GM19035 (cell line): ENCODE measurements at regions not wholly inside any gene's neighbourhood (a gene's known extent, or its start where the extent isn't known, plus 50 kb on each side); places are given as distances from the start of the nearest gene placed in this dataset.

Experiments
- ATAC-seq: cut with Tn5 transposase; IDR thresholded peaks from one replicate; pipeline ENCODE4 v1.9.1; 2021; ENCODE audit not compliant: unreplicated experiment

DNA sequence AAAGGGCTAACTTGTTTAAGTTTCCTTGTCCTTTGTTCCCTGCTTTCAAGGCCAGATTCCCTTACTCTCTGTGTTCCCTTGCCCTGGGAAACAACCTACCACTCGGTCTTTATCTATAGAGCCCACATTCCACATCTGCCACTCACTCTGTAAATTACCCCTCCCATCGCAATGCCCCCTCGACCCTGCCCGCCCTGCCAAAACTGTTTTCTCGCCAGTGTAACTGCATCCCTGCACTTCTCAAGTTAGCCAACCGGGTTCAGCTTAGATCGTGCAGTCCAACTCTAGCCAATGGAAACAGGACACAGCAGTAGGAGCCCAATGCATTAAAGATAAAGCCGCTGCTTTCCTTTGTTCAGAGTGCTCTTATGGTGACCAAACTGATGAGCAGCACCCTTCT lies 263.6 kb downstream of the TBL1XR1 start:
- no peak for ATAC-seq

DNA sequence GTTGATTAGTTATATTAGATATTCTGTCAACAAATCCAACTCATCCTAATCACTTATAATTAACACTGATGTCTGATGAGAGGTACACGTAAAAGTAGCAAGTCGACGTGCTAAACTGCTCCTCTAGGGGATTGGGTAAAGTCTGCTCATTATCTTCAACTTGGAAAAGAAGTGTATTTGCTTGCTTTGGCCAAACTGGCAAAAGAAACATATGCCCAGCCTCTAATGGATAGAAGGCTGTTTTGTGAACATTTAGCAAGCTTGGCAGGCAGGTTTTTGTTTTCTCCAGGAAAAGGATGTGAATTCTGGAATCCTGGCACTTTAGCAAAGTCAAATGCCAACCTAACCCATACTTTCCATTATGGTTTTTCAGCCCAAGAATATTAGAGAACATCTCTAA lies 264.8 kb downstream of the TBL1XR1 start:
- ATAC-seq, result no peak

DNA sequence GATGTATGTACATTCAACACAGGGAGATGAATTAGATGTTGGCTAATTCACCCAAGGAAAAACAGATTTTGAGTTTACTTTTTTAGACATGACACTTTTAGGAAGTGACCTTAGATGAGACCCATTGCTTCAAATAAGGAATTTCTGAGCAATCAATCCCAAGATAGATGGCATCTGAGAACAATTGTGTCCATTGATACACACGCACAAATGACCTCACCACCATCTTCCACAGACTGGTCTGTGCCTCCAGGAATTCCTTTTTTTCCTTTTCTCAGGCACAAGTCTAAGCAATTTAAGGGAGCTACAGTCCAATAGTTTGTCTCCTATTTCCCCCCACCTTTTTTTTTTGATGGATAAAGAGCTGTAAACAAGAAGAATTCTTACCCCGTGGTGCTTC lies 265.3 kb downstream of the TBL1XR1 start:
- ATAC-seq, result no peak

DNA sequence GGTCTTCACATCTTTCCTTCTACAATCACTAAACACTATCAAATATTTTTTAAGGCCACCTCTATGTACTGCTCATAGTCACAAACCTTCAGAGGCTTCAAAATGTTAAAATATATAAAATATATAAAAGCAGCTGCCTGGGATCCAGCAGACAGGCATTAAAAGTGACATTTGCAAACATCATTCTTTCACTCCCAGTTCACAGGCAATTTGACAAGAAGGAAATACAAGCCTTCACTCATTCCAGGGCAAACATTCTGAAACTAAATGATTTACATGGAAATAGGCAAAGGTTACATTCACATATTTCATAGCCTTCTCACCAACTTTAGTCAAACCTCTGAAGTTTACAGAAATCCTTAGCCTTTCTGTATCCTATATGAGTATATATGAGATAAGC lies 266.3 kb downstream of the TBL1XR1 start:
- no peak for ATAC-seq

DNA sequence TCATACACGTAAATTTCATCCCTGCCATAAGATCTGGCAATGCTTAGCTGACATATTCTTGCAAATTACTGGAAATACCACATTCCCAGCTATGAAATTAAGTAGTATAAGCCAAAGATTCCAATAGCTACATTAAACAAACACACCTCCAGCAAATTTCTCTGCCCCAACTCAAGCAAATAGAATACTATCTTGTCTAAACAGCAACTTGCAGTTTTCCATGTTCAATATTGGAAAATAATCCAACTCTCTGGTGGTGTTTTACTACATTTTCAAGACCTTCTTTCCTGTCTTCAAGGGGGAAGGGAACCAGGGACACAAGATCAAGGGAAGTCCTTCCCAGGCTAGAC lies 268.7 kb downstream of the TBL1XR1 start:
- no peak for ATAC-seq

DNA sequence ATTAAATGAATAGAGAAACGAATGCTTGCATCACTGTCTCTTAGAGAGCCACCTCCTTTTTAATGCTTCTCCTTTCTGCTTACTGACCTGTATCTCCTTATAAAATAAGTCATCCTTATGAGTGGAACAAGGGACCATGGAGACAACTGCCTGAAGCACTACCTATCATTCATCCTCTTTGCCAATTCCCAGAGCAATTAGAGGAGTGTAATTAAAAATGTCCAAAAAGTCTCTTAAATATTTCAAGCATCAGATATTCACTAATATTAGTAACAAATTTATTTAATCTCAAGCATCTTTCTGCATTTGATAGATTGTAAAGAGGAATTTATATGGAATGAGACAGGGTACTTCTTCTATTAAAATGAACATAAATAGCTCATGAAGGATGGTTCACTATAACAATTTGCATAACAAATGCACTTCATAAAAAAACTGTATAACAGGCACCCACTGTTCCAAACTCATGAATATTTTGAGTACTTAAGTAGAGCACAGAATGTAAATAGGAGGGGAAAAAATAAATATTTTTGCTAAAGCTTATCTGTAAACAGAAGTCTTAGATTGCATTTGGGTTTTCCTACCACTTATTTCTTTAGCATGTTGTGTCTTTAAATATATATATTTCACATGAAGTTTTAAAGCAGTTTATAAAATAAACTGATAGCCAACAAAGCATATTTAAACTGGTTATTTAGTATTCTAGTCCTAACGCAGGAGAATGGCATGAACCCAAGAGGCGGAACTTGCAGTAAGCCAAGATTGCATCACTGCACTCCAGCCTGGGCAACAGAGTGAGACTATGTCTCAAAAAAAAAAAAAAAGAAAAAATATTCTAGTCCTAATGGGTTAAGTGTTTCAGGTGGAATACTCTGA lies 269.3 kb downstream of the TBL1XR1 start:
- no peak for ATAC-seq

DNA sequence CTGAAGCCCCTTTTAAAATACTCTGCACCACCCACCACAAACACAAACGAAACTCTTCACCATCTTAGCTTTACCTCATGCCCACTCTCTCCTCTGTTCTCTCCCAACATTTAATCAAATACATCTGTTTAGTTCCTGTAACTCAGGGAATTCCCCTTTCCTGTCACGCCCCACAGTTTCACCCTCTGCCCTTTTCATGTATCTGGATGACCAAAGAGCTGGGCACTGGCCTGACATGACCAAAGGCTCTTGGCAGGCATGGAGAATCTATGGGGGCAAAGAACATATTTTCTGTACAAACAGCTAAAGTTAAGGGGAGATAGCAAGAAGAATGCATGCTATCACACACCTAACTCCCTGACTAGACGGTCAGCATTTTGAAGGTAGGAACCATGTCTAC lies 270.0 kb downstream of the TBL1XR1 start:
- no peak for ATAC-seq

DNA sequence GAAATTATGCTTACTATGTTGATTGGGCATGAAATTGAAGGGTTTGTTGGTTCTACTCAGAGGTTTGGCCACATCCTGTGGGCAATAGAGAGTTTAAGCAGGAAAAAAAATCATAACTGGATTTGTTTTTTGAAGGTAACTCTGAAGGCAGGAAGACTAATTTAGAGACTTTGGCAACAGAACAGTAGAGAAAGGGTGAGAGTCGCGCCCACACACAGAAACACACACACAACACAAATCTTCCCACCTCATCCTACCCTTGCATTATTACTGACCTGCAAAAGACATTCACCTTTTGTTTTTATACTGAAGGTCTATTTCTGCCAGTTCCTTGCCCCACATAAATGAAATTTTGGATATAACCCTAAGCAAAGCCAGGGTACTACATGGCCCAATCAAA lies 270.6 kb downstream of the TBL1XR1 start:
- no peak for ATAC-seq

DNA sequence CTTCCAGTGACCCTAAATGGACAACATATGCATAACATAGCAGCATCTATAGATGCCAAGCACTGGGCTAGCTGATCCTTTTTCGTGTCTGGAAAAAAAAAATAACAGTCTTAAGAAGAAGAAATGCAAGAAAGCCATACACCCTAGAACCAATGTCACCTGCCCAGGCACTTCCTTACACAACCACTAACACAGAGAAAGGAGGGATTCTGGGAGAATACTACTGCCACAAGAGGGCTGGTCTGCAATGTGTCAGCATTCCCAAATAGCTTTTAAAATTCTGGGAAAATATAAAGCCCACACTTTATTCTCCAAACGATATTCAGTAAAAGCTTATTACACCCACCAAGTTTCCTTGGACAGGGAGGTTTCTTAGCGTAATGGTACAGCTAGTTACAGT lies 271.2 kb downstream of the TBL1XR1 start:
- no peak for ATAC-seq

DNA sequence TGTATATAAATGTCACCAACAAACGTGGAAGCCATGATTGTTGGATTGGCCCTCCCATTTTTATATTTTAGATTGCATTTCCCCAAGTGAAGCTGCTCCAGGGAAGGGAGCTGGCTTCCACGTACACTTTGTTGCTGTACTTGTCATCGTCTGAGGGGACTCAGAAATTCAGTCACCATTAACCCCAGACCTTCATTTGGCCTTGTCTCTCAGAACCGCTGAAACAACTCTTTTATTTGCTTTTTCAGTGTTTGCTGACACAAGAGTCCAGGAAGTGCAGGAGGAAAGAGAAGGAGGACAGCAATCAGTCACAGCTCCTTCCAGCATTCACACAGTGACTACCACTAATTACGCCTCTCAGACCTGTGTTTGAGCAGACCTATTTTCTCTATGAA lies 276.5 kb downstream of the TBL1XR1 start:
- no peak for ATAC-seq

DNA sequence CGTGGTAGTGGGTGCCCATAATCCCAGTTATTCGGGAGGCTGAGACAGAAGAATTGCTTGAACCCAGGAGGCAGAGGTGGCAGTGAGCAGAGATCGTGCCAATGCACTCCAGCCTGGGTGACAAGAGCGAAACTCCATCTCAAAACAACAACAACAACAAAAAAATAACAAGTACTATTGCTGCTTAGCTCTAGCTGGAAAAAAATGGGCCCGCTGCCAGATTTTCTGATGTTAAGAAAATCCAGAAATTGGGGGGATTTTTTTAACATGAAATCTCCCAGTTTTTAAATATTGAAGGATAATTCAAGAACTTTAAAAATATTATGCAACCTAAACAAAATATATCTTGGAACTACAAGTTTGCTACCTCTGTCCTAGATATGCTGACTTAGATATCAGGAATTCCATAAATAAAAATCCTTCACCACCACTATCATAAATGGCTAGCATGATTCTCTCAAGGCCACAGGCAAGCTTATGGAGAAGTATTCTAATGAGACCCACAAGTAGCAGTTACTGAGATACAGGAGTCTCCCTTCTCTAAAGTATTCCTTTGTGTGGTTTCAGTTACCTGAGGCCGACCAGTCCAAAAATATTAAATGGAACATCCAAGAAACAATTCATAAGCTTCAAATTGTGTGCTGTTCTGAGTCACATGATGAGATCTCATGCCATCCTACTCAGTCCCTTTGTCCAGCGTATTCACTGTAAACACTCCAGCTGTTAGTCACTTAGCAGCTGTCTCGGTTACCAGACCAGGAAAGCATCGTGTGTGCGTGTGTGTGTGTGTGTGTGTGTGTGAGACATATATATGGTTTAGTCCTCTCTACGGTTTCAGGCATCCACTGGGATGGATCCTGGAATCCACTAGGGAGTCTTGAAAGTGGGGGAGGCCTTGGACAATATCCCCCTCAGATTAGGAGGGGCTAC lies 277.2 kb downstream of the TBL1XR1 start:
- ATAC-seq, result no peak

DNA sequence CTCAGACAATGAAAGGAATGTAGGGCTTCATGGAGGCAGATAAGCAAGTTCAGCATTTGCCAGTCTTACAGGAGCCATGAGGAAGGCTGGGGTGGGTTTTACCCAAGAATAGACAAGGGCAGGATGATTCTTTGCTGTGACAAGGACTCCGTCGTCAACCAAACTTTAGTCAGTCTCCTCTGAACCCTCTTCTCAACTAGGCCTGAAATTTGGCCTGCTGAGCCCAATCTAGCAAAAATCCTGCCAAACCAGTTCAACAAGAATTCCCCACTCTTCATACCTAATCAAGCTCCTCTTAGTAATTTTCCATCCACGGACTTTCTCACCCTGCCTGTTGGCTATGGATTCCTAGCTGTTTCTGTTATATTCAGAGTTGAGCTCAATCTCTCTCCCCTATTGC lies 280.5 kb downstream of the TBL1XR1 start:
- ATAC-seq, result no peak

DNA sequence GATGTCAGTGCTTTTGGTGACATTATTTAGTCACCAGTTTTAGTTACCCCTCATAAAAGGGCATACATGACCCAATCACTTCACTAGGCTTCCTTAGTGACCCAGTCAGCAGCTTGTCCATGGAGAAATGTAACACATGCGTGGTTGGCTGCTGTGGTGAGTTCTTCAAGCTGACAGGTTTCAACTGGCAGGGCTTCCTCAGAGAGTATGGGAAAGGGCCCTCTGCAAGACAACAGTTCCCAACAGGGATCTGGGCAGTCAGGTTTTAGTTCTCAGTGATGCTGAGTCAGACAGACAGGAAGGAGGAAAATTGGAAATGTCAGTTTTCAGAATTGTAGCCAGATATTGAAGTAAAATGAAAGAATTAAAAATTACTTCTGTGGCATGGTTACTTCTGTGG lies 282.5 kb downstream of the TBL1XR1 start:
- no peak for ATAC-seq

DNA sequence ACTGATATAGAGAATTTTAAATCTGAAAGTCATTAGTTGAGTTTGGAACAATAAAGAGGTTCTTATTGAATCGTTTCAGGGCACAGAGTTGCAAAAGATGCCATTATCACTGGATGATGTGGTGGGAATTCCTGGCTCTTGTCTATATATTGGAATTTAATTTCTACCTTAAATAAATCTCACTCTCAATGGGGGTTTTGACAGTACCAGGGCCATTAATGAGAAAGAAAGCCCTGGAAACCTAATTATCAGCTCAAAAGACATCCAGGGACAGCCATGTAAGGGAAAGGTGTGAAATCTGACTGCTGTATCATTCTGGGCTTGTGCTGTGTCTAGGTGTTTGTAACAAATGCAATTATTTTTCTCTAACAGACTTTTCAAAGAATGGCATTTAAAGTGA lies 285.7 kb downstream of the TBL1XR1 start:
- ATAC-seq, result no peak

DNA sequence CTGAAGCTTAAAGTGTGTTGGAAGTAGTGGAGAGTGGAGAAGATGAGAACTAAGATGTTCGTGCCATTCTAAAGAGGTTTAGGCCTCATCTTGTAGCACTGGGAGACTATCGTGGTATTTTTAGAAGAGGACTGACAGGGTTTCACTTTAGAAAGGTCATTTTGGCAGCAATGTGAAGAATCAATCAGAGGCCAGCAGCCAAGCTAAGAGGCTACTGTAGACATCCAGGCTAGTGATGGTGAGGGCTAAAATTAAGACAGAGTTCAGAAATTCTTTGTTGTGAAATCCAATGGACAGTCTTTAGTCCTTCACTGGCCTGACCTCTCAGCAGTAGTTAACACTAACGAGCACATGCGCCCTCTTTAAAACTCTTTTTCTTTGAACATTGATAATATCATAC lies 288.2 kb downstream of the TBL1XR1 start:
- no peak for ATAC-seq

DNA sequence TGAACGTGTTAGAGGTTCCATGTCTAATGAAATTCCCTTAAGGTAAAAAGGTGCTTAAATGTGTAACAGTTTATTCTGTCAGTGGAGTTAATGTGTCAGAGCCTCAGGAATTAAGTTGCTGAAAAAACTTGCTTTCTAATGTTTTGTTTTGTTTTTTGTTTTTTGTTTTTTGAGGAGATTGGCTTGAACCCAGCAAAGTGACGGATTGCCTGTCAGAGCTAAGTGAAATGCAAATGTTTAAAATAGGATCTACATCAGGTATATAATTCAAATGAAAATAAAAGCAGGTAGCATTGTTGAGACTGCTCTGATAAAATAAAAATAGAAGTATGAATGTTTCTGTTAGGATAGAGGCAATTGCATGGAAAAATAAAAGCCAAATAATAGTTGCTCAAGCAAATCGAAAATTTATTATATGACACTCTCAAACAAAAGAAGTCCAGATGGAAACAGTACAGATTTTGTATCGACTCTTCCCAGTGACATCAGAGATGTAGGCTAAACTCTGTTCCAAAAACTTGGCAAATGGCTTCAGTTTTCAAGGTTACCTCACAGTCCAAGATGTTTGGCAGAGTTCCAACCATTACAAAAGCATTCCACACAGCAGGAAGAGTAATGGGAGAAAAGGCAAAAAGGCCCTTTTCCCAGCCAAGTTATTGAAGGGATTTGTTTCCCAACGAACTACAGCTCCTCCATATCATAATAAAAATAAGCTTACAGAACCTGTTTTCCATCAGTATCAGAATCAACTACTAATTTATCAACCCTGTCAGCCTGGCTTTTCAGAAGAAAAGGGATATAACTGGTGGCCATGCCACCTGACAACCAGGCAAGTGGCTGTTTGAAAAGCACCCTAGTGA lies 291.0 kb downstream of the TBL1XR1 start:
- ATAC-seq, result no peak

DNA sequence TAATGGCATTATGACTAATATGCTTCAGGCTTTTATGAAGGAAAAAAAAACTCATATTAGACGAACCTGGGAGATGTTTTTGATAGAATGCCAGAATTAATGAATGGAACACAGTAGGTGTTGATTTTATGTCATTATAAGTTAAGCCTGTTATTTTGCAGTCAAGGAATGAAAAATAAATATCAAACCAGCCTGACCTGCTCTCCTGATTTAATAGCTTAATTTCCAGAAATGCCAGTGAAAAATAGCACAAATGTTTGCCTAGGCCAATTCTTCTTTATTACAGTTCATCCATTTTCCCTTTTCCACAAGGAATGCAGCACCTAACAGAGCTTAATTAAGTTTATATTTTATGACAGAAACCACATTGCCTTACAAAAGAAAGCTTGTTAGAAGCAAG lies 292.0 kb downstream of the TBL1XR1 start:
- no peak for ATAC-seq

DNA sequence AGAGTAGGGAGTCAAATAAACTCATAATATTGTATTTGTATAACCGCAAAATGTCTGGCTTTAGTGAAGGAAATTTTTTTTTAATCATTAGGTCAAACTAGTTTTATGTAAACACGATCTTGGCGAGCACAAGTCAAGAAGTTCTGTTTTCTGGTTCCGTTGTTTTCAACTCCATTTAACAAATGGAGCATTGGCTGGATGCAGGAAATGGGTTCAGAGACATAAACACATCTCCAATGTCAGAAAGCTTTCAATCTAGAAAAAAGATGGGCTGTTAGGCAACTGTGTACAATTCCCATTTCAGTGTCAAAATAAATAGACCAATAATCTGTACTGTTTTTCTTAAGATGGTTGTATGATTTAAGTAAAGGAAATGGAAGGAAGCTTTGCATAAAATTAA lies 292.8 kb downstream of the TBL1XR1 start:
- no peak for ATAC-seq

DNA sequence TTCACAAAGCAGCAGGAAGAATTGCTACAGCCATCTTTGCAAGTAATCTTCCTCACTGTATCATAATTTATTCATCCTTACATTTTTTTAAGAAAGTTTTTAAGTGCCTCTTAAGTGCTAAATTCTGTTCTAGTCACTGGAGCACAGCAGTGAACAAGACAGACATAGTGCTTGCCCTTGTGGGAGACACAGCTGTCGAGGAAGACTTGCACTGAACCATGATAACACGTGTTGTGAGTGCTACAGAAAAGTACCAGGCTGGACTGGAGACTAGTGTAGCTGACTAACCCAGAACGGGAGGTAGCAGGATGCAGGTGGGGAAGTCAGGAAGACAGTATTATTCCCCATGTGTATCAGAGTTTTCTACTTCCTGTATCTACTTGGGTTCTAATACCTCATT lies 300.6 kb downstream of the TBL1XR1 start:
- ATAC-seq, result no peak

DNA sequence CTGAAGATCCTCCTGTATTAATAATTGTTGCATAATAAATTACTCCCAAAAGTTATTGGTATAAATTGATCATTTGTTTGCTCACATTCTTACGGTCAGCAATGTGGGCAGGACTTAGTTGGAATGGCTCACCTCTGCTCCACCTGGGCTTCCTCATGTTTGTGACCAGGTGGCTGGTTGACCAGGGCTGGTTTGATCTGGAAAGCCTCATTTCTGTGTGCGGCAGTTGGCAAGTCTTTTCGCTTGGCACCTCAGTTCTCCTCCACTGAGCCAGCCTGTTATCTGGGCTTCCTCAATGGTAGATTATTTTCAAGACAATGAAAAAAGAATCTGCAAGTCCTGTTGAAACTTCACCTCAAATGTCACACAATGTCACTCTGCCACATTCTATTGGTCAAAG lies 301.1 kb downstream of the TBL1XR1 start:
- ATAC-seq, result no peak

DNA sequence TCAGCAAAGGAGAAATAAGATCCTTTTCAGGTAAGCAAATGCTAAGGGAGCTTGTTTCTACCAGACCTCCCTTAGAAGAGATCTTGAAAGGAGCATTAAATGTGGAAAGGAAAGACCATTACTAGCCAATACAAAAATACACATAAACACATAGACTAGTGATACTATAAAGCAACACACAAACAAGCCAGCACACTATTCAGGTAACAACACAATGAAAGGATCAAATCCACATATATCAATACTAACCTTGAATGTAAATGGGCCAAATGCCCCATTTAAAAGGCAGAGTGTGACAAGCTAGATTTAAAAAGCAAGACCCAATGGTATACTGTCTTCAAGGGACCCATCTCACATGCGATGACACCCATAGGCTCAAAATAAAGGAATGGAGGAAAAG lies 317.6 kb downstream of the TBL1XR1 start:
- no peak for ATAC-seq
